HG03442 (cell line): ENCODE measurements at regions not wholly inside any gene's neighbourhood (a gene's known extent, or its start where the extent isn't known, plus 50 kb on each side); places are given as distances from the start of the nearest gene placed in this dataset.
A peak's percentile ranks its signal among the peaks of the same experiment; 100 is the strongest.
"Not testable (repeated sequence)": the region's sequence is repeated elsewhere in the genome, so short reads cannot be mapped to it uniquely, and the experiment has no call there.

Experiments used
- ATAC-seq: cut with Tn5 transposase; IDR thresholded peaks from one replicate; pipeline ENCODE4 v1.9.1; 2021; ENCODE audit warnings: mild to moderate bottlenecking, moderate library complexity; ENCODE audit not compliant: unreplicated experiment

GRCh38 chr3:106425026-106425425 lies 556.2 kb upstream of the CBLB start:
- ATAC-seq, result no peak

- ATAC-seq, result no peak
Measured at GRCh38 chr3:106425916-106426315, 557.1 kb upstream of the CBLB start.

GRCh38 chr3:106428565-106428994 lies 559.8 kb upstream of the CBLB start:
- no peak for ATAC-seq

- ATAC-seq, result no peak
Measured at GRCh38 chr3:106431721-106432120, 562.9 kb upstream of the CBLB start.

GRCh38 chr3:106435899-106436453 lies 567.2 kb upstream of the CBLB start:
- no peak for ATAC-seq

- no peak for ATAC-seq
Measured at GRCh38 chr3:106438887-106439286, 570.1 kb upstream of the CBLB start.

- no peak for ATAC-seq
Measured at GRCh38 chr3:106440672-106441071, 571.9 kb upstream of the CBLB start.

- ATAC-seq, result no peak
Measured at GRCh38 chr3:106446271-106446670, 577.5 kb upstream of the CBLB start.

- ATAC-seq, result no peak
Measured at GRCh38 chr3:106447723-106448301, 579.0 kb upstream of the CBLB start.

- ATAC-seq, result not testable (repeated sequence)
Measured at GRCh38 chr3:106448372-106448966, 579.7 kb upstream of the CBLB start.

- no peak for ATAC-seq
Measured at GRCh38 chr3:106452096-106452495, 583.3 kb upstream of the CBLB start.

GRCh38 chr3:106454497-106454896 lies 585.7 kb upstream of the CBLB start:
- ATAC-seq, result no peak

GRCh38 chr3:106457281-106458180 lies 588.7 kb upstream of the CBLB start:
- peak; percentile 98 for ATAC-seq

- no peak for ATAC-seq
Measured at GRCh38 chr3:106458952-106459351, 590.1 kb upstream of the CBLB start.

- no peak for ATAC-seq
Measured at GRCh38 chr3:106466881-106467280, 598.1 kb upstream of the CBLB start.

- ATAC-seq, result no peak
Measured at GRCh38 chr3:106473576-106474475, 605.0 kb upstream of the CBLB start.

GRCh38 chr3:106482451-106482850 lies 613.6 kb upstream of the CBLB start:
- ATAC-seq, result no peak

GRCh38 chr3:106485217-106485616 lies 616.4 kb upstream of the CBLB start:
- no peak for ATAC-seq

- no peak for ATAC-seq
Measured at GRCh38 chr3:106485802-106486201, 617.0 kb upstream of the CBLB start.

- not testable (repeated sequence) for ATAC-seq
Measured at GRCh38 chr3:106486945-106487639, 618.3 kb upstream of the CBLB start.
